ENCODE measurements at regions not wholly inside any gene's neighbourhood (a gene's known extent, or its start where the extent isn't known, plus 50 kb on each side); places are given as distances from the start of the nearest gene placed in this dataset.

GRCh38 chr1:213821943-213822334, 165.8 kb upstream of the PROX1 start:
- TF ChIP-seq POLR2A (IDR thresholded peaks at IDR 0.05) (no peak), CTCF (IDR thresholded peaks at IDR 0.05) (no peak), POLR2AphosphoS5 (IDR thresholded peaks at IDR 0.05) (no peak)
